ENCODE measurements at regions not wholly inside any gene's neighbourhood (a gene's known extent, or its start where the extent isn't known, plus 50 kb on each side); places are given as distances from the start of the nearest gene placed in this dataset.

DNA sequence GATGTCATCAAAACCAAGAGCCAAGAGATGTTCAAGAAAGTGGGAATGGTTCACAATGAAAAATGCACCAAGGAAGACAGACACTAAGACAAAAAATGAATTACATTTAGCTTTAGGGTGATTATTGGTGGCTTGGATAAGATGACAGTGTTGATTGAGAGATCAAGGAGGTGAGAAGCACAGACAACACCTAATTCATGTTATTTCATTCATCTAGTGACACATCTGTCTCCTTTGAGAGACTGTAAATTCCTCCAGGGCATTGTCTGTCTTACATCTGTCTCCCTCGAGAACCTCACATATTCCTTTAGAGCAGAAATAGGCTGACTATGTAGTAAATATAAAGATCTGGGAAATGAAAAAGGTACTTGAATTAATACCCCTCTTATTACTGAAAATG, 94.2 kb upstream of the SMIM31 start:
- TF ChIP-seq CTCF (IDR thresholded peaks at IDR 0.05; ENCODE audit: low read depth, low read length), result no peak
- TF ChIP-seq EZH2phosphoT487 (IDR thresholded peaks at IDR 0.05; ENCODE audit: low read depth), result no peak

Measured in OCI-LY3 (cell line).